Fibroblast of villous mesenchyme (primary cell): ENCODE measurements at regions not wholly inside any gene's neighbourhood (a gene's known extent, or its start where the extent isn't known, plus 50 kb on each side); places are given as distances from the start of the nearest gene placed in this dataset.
A peak's percentile ranks its signal among the peaks of the same experiment; 100 is the strongest.

Source experiments
- DNase-seq: peaks from one replicate; pipeline ENCODE4 v3.0.0-alpha.2; 2010; ENCODE audit warnings: low read depth
- H3K4me3 ChIP-seq: 2 replicates; pipeline ENCODE4 v1.5.1; 2011; ENCODE audit warnings: low read depth, mild to moderate bottlenecking, low read length
- TF ChIP-seq, protein P1 (sequence below): IDR thresholded peaks from 2 replicates; pipeline ENCODE4 v1.5.1; 2012; ENCODE audit warnings: low read depth, mild to moderate bottlenecking, low read length; ENCODE audit not compliant: insufficient read depth

DNA sequence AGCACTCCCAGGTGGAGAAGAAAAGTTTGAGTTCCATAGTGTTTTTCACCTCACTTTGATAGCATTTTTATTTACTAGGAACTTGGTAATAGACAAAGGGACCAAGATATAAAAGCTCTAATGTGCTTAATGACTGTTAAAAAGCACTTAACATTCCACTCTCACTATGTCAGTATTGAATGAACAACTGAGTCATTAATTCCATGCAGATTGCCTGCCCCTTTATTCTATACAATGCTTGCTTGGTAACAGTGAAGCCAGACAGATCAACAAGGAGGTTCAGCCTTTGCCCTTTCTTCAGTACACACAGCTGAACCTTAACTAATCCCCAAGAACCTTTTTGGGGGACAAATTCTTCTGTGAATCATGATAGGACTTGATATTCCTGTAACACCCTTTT lies 425.5 kb downstream of the NUF2 start:
- TF ChIP-seq, protein P1, sequence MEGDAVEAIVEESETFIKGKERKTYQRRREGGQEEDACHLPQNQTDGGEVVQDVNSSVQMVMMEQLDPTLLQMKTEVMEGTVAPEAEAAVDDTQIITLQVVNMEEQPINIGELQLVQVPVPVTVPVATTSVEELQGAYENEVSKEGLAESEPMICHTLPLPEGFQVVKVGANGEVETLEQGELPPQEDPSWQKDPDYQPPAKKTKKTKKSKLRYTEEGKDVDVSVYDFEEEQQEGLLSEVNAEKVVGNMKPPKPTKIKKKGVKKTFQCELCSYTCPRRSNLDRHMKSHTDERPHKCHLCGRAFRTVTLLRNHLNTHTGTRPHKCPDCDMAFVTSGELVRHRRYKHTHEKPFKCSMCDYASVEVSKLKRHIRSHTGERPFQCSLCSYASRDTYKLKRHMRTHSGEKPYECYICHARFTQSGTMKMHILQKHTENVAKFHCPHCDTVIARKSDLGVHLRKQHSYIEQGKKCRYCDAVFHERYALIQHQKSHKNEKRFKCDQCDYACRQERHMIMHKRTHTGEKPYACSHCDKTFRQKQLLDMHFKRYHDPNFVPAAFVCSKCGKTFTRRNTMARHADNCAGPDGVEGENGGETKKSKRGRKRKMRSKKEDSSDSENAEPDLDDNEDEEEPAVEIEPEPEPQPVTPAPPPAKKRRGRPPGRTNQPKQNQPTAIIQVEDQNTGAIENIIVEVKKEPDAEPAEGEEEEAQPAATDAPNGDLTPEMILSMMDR = no peak
- DNase-seq = no peak
- H3K4me3 ChIP-seq = no peak overlapping the region

DNA sequence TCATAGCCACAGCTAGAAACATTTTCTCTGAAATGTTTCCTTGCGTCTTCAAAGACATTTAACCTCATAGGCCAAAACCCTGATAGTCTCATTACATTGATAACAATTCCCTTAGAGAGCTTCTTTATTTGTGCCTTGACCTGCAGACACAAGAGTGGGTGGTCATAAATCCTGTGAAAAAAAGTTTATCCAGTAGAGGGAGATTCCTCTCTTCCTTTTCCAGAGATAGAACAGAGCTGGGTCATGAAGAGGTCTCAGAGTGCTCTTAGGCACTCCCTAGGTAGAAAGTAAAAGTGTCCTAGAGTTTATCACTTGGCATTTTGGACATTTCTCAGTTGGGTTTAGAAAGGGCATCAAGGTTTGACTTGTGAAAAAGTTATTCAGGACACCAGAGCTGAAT lies 426.1 kb downstream of the NUF2 start:
- TF ChIP-seq, protein P1 = peak; percentile 11
- DNase-seq = no peak
- no peak overlapping the region for H3K4me3 ChIP-seq

- H3K4me3 ChIP-seq = no peak overlapping the region
- TF ChIP-seq, protein P1 = no peak
- DNase-seq = peak; percentile 11
Observed at GRCh38 chr1:163758977-163759670, 437.4 kb downstream of the NUF2 start.

DNA sequence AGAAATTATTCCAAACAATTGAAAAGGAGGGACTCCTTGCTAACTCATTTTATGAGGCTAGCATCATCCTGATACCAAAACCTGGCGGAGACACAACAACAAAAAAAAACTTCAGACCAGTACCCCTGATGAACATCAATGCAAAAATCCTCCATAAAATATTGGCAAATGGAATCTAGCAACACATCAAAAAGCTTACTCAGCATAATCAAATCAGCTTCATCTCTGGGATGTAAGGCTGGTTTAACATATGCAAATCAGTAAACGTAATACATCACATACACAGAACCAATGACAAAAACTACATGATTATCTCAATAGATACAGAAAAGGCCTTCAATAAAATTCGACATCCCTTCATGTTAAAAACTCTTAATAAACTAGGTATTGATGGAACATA lies 440.1 kb downstream of the NUF2 start:
- DNase-seq = no peak
- TF ChIP-seq, protein P1 = no peak
- H3K4me3 ChIP-seq = no peak overlapping the region

- no peak for DNase-seq
- no peak overlapping the region for H3K4me3 ChIP-seq
- TF ChIP-seq, protein P1 = no peak
Observed at GRCh38 chr1:163766257-163766918, 444.6 kb downstream of the NUF2 start.

DNA sequence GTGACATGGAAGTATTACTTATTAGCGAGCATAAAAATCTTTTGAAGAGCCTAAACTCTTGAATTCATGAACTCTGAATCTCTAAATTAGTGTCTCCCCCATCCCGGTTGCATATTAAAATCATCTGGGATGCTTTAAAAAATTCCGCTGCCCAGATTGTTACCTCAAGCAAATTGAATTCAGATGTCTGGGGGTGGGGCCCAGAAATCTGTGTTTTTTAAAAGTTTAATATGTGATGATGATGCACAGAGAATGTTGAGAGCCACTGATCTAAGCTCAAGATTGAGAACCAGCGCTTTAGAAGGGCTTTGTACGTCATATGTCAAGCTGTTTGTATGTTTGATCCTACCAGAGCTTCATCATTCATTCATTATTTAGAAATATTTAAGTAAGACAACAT lies 446.8 kb downstream of the NUF2 start:
- H3K4me3 ChIP-seq = no peak overlapping the region
- no peak for DNase-seq
- TF ChIP-seq, protein P1 = no peak
